ENCODE measurements at regions not wholly inside any gene's neighbourhood (a gene's known extent, or its start where the extent isn't known, plus 50 kb on each side); places are given as distances from the start of the nearest gene placed in this dataset.

- TF ChIP-seq, protein P1, sequence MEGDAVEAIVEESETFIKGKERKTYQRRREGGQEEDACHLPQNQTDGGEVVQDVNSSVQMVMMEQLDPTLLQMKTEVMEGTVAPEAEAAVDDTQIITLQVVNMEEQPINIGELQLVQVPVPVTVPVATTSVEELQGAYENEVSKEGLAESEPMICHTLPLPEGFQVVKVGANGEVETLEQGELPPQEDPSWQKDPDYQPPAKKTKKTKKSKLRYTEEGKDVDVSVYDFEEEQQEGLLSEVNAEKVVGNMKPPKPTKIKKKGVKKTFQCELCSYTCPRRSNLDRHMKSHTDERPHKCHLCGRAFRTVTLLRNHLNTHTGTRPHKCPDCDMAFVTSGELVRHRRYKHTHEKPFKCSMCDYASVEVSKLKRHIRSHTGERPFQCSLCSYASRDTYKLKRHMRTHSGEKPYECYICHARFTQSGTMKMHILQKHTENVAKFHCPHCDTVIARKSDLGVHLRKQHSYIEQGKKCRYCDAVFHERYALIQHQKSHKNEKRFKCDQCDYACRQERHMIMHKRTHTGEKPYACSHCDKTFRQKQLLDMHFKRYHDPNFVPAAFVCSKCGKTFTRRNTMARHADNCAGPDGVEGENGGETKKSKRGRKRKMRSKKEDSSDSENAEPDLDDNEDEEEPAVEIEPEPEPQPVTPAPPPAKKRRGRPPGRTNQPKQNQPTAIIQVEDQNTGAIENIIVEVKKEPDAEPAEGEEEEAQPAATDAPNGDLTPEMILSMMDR (IDR thresholded peaks at IDR 0.05): peak; percentile 25
- TF ChIP-seq POLR2AphosphoS5 (IDR thresholded peaks at IDR 0.05; ENCODE audit: low read depth, low read length) (no peak), SIN3A (IDR thresholded peaks at IDR 0.05; ENCODE audit: borderline replicate concordance, insufficient read depth, low read depth, low read length) (no peak)
- TF ChIP-seq, protein P2, sequence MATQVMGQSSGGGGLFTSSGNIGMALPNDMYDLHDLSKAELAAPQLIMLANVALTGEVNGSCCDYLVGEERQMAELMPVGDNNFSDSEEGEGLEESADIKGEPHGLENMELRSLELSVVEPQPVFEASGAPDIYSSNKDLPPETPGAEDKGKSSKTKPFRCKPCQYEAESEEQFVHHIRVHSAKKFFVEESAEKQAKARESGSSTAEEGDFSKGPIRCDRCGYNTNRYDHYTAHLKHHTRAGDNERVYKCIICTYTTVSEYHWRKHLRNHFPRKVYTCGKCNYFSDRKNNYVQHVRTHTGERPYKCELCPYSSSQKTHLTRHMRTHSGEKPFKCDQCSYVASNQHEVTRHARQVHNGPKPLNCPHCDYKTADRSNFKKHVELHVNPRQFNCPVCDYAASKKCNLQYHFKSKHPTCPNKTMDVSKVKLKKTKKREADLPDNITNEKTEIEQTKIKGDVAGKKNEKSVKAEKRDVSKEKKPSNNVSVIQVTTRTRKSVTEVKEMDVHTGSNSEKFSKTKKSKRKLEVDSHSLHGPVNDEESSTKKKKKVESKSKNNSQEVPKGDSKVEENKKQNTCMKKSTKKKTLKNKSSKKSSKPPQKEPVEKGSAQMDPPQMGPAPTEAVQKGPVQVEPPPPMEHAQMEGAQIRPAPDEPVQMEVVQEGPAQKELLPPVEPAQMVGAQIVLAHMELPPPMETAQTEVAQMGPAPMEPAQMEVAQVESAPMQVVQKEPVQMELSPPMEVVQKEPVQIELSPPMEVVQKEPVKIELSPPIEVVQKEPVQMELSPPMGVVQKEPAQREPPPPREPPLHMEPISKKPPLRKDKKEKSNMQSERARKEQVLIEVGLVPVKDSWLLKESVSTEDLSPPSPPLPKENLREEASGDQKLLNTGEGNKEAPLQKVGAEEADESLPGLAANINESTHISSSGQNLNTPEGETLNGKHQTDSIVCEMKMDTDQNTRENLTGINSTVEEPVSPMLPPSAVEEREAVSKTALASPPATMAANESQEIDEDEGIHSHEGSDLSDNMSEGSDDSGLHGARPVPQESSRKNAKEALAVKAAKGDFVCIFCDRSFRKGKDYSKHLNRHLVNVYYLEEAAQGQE (IDR thresholded peaks at IDR 0.05; ENCODE audit: insufficient read depth in 1 of 2, low read depth in 2 of 2, low read length in 1 of 2): no peak
Observed at GRCh38 chr16:85550953-85551924, 61.9 kb upstream of the GSE1 start.
